RWPE1 (cell line): ENCODE measurements at regions not wholly inside any gene's neighbourhood (a gene's known extent, or its start where the extent isn't known, plus 50 kb on each side); places are given as distances from the start of the nearest gene placed in this dataset.
A peak's percentile ranks its signal among the peaks of the same experiment; 100 is the strongest.

Experiments used
- CTCF ChIA-PET: fragments of 350-600 bp; sonication (Branson Sonifier 250); formaldehyde crosslinking; extraction: SDS; loops from one replicate; lab custom pipeline; 2021; lab: Yijun Ruan, JAX
- POLR2A ChIA-PET: fragments of 400-600 bp; formaldehyde crosslinking; extraction: SDS; loops from one replicate; lab custom pipeline; 2020; ENCODE audit warnings: antibody characterized with exemption; ENCODE audit not compliant: low non-redundant PET; lab: Yijun Ruan, JAX
- DNase-seq: peaks from one replicate; pipeline ENCODE4 v3.0.0; 2012; ENCODE audit warnings: low spot score
- H3K27ac ChIP-seq: fragments of 450-650 bp; 2 replicates; pipeline ENCODE4 v1.5.1; 2017
- TF ChIP-seq, protein P1 (sequence below): fragments of 450-650 bp; conservative IDR thresholded peaks from 2 replicates; pipeline ENCODE4 v1.5.1; 2017; ENCODE audit warnings: low read depth, mild to moderate bottlenecking

DNA sequence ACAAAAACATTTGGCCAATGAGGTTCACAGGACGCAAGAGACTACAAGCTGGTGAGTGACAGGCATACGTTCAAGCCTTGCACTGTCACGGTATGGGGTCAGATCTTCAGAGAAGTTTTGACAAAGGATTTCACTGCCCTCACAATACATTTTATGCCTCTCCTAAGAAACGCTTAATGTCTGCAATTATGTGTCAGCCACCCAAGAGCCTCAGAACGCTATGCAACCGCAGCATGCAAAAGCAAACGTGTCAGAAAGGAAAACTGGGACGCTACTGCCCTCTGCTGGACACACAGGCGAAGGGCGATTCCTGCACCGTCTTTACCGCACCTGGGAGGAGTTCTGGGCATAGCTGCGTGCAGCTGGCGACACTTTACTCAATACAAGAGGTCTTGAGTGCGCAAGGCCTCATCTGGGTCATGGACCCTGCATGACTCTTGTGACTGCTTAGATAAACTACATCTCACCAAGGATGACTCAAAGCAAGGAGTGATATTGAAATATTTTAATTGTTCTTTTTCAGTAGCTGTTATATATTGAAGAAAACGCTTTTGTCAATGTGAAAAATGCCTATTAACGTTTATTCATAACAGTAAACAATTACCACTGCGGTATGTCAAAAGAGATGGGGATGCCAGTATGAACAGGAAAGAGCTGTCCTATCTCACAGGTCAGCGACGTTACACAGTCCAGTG lies 147.6 kb upstream of the FRG1 start:
- no peak overlapping the region for H3K27ac ChIP-seq
- ChIA-PET POLR2A (no interaction called here), CTCF (interaction anchor here (0.6 to 1.3 kb wide), 9 partner anchors 10 to 1861 kb away, joined by 3 to 6 read pairs (median 3); no protein-coding TSS in a partner anchor)
- TF ChIP-seq, protein P1, sequence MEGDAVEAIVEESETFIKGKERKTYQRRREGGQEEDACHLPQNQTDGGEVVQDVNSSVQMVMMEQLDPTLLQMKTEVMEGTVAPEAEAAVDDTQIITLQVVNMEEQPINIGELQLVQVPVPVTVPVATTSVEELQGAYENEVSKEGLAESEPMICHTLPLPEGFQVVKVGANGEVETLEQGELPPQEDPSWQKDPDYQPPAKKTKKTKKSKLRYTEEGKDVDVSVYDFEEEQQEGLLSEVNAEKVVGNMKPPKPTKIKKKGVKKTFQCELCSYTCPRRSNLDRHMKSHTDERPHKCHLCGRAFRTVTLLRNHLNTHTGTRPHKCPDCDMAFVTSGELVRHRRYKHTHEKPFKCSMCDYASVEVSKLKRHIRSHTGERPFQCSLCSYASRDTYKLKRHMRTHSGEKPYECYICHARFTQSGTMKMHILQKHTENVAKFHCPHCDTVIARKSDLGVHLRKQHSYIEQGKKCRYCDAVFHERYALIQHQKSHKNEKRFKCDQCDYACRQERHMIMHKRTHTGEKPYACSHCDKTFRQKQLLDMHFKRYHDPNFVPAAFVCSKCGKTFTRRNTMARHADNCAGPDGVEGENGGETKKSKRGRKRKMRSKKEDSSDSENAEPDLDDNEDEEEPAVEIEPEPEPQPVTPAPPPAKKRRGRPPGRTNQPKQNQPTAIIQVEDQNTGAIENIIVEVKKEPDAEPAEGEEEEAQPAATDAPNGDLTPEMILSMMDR: peak; percentile 88
- DNase-seq: peak; percentile 69

- CTCF ChIA-PET: no interaction called here
Observed at GRCh38 chr4:189800545-189801088, 140.1 kb upstream of the FRG1 start.

DNA sequence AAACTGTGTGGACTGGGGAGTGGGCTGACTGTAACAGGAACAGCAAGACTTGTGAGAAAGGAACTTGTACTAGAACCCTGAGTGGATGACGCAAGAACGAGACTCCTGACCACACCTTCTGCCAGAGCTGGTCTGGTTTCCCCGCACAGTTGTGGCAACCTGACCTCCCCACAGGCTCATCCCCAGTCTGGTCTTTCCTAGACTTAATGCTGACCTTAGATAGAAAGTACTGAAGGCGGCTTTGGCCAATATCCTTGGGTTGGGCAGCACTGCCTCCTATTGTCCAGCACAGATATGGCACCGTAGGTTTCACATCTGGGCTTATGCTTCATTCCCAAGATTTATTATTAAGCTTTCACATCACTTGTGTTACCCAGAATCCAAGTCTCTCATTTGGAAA lies 137.8 kb upstream of the FRG1 start:
- POLR2A ChIA-PET: no interaction called here
- H3K27ac ChIP-seq: no peak overlapping the region
- CTCF ChIA-PET: no interaction called here
- no peak for DNase-seq
- TF ChIP-seq, protein P1: no peak

More at GRCh38 chr4:189800545-189801088, 140.1 kb upstream of the FRG1 start:
- no peak for DNase-seq
- TF ChIP-seq, protein P1: no peak
- no peak overlapping the region for H3K27ac ChIP-seq
- POLR2A ChIA-PET: no interaction called here

- ChIA-PET CTCF (no interaction called here), POLR2A (no interaction called here)
- H3K27ac ChIP-seq: no peak overlapping the region
- TF ChIP-seq, protein P1: no peak
- DNase-seq: no peak
Observed at GRCh38 chr4:189804894-189805293, 135.8 kb upstream of the FRG1 start.

DNA sequence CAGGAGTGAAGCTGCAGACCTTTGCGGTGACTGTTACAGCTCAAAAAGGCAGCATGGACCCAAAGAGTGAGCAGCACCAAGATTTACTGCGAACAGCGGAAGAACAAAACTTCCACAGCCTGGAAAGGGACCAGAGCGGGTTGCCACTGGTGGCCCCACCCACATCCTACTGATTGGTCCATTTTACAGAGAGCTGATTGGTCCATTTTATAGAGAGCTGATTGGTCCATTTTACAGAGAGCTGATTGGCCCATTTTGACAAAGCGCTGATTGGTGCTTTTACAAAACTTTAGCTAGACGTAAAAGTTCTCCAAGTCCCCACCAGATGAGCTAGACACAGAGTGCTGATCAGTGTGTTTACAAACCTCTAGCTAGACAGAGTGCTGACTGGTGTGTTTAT lies 134.2 kb upstream of the FRG1 start:
- H3K27ac ChIP-seq: no peak overlapping the region
- POLR2A ChIA-PET: interaction anchor here (0.6 kb wide), 1 partner anchor 119 kb away, joined by 3 read pairs; no protein-coding TSS in a partner anchor
- CTCF ChIA-PET: no interaction called here
- no peak for DNase-seq
- TF ChIP-seq, protein P1: no peak

GRCh38 chr4:189807031-189807430 lies 133.6 kb upstream of the FRG1 start:
- TF ChIP-seq, protein P1: no peak
- POLR2A ChIA-PET: no interaction called here
- no peak overlapping the region for H3K27ac ChIP-seq
- DNase-seq: no peak
- CTCF ChIA-PET: no interaction called here
